NB4 (cell line): ENCODE measurements at regions not wholly inside any gene's neighbourhood (a gene's known extent, or its start where the extent isn't known, plus 50 kb on each side); places are given as distances from the start of the nearest gene placed in this dataset.

Experiments
- CTCF ChIP-seq: IDR thresholded peaks from one replicate; pipeline ENCODE4 v1.5.1; 2012; ENCODE audit warnings: low read depth, low read length
- MAX ChIP-seq: IDR thresholded peaks from 2 replicates; pipeline ENCODE4 v1.6.1; 2011; ENCODE audit warnings: low read depth, low read length
- MYC ChIP-seq: IDR thresholded peaks from 2 replicates; pipeline ENCODE4 v1.6.1; 2011; ENCODE audit warnings: low read depth, low read length
- POLR2A ChIP-seq: IDR thresholded peaks from 2 replicates; pipeline ENCODE4 v1.6.1; 2011; ENCODE audit warnings: mild to moderate bottlenecking; ENCODE audit not compliant: insufficient read length; ENCODE audit errors: extremely low read depth

GRCh38 chr21:32941263-32941662 lies 84.5 kb upstream of the OLIG2 start:
- TF ChIP-seq CTCF = no peak
- TF ChIP-seq POLR2A = no peak
- no peak for TF ChIP-seq MAX
- no peak for TF ChIP-seq MYC
